GM19397 (cell line): ENCODE measurements at regions not wholly inside any gene's neighbourhood (a gene's known extent, or its start where the extent isn't known, plus 50 kb on each side); places are given as distances from the start of the nearest gene placed in this dataset.
A peak's percentile ranks its signal among the peaks of the same experiment; 100 is the strongest.
"Not testable (repeated sequence)": the region's sequence is repeated elsewhere in the genome, so short reads cannot be mapped to it uniquely, and the experiment has no call there.

ENCODE experiments used
- ATAC-seq: cut with Tn5 transposase; IDR thresholded peaks from one replicate; pipeline ENCODE4 v1.9.1; 2021; ENCODE audit warnings: mild to moderate bottlenecking, moderate library complexity; ENCODE audit not compliant: unreplicated experiment

DNA sequence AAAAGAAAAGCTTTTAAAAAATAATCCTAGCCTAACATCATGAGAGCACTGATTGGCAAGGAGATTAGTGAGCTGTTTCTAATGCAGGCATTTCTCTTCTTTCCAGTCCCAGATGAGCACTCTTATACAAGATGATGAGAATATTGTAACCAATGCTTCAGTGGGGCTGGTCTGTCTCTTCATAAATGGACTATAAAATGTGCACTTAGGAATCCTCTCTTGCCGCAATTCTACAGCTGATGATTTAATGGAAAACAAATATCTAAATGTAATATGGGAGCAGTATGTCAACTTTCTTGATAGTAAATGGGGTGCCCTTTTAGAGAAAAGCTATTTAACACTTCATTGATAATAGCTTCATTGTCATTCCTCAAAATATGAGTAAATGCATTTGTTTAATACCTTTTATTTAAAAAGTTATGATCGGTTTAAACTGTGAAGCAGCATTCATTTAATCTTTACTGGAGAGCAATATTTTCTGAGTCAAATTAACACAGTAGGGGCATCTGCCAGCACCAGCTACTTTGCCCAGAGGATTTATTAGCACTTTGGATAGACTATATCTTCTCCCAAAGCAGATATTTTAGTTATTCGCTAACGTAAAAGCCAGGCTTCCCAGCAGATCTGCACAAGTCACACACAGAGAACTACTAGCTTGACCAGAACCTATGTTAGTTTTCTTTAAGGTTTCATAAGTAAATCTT lies 985.9 kb downstream of the DIPK2A start:
- ATAC-seq: no peak

DNA sequence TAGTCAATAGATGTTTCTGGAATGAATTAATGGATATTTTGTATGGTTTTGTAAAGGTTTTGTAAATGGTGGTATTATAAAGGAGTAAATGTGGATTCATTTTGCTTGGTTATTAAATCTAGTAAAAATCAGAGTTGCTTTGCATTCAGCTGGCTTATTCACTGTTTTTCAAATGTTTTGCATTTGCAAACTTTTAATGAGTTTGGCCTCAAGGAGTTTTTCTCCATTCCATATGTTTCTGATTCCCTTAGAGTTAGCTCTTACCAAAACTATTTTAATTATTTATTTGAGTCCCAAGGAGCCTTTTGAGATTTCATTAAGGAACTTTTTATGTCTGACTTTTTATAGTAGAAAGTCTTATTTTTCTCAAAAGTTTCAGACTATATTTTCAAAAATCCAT lies 992.2 kb downstream of the DIPK2A start:
- no peak for ATAC-seq

DNA sequence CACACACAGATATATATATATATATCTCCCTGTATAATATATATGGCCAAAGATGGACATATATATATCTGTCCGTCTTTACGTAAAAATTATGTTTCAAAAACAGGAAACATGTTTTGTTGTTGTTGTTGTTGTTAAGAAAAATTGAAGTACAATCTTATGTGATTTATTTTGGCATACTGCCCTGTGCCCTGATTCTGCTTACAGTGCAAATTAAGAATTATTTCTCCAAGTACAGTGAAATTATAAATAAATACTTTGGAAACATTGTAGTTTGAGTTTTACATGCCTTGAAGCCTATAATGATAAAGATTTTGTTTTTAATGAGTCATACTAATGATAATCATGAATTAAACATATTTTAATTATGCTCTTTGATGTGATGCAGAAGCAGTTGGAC lies 994.9 kb downstream of the DIPK2A start:
- no peak for ATAC-seq

DNA sequence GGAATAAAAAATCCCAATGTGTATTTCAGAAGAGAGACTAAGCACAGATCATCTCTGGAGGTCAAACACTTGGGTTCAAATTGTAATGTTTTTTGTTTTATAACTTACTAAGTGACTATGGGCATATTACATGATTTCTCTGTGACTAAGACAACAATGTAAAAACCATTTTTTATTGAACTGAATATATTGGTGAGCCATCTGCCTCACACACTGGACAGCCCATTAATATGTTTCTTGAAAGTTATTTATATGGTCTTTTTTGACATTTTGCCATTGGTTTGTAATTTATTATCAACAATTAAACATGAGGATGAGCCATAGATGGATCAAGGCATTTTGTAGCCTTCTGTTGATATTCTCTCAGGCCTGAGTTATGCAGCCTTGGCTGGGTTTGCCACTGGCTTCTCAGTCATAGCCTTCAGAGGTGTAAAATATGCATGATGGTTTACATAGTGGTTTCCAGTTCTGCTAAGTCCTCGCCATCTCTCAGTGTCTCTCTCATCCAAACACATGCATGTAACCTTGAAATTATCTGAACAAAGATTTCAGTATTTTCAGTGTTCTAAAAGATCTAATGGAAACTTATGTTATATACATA lies 997.2 kb downstream of the DIPK2A start:
- ATAC-seq: no peak

GRCh38 chr3:144984481-144984880 lies 1012.9 kb downstream of the DIPK2A start:
- not testable (repeated sequence) for ATAC-seq

DNA sequence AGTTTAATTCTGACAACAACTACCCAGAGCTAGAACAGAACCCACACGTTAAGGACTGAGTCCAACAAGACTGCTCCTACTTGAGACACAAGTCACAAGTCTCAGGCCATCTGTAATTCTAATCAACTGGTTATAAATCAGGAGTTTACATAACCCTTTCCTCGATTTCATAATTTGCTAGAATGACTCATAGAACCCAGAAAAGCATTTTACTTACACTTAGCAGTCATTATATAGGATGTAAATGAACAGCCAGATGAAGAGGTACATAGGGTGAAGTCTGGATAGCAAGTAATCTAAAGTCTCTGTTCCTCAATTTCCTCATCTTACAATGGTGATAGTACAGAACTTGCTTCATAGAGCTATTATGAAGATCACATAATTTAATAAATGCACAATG lies 1018.2 kb downstream of the DIPK2A start:
- ATAC-seq: no peak

- ATAC-seq: no peak
Observed at GRCh38 chr3:144995856-144996255, 1024.2 kb downstream of the DIPK2A start.

GRCh38 chr3:145005427-145005826 lies 1033.8 kb downstream of the DIPK2A start:
- no peak for ATAC-seq

DNA sequence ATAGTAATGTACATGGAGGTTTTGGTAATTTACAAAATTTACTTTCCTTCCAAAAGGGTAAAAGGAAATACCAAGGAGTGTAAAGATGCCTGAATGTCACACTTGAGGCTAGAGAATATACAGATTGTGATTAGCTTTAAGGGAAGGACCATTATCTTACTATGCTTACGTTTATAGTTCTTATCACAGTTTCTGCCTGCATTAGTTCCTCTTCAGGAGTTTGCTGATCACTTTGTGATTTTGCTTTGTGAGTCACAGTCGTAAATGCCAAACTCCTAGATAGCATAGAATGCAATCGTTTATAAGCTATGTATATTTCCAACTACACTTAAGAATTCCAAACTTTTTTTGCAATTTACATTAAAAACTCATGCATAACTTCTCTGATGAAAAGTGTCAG lies 1034.6 kb downstream of the DIPK2A start:
- no peak for ATAC-seq

DNA sequence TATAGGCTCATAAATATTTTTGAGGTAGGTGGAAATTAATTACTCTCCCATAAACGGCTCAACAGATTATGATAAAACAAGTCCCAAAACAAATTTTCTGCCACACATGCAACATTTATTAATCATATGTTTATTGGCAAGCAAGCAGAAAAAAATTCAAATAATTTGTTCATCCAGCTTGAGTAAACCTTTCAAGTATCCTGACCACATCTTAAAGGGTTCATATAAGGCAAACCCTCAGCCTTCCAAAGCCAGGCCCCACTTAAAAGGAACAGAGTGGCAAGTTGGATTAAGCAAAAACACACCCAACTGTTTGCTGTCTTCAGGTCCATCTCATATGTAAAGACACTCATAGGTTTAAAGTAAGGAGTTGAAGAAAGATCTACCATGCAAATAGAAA lies 1042.3 kb downstream of the DIPK2A start:
- ATAC-seq: no peak

DNA sequence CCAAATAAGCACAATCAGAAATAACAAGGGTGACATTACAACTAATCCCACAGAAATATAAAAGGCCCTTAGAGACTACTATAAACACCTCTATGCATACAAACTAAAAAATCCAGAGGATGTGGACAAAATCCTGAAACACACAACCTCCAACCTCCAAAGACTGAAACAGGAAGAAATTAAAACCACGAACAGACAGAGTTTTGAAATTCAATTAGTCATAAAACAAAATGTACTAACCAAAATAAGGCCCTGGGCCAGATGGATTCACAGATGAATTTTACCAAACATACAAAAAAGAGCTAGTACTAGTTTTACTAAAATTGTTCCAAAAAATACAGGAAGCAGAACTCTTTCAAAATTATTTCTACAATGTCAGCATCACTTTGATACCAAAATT lies 1043.6 kb downstream of the DIPK2A start:
- no peak for ATAC-seq

DNA sequence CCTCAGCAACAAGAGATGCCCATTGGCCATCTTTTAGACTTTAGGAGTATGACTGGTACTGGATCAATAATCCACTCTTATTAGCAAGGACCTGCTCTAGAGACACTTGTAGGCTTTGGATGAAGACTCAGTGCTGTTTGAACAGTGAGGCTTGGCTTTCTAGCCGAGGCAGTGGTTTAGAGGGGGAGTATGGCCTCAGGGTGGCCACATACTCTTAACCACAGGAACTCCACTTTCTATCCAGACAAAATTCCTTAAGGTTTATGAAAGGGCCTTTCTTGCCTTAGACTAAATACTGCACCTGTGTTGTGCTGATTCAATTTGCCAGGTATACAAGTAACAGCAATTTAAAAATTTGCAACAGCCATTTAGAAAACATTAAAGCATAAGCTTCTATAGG lies 1046.3 kb downstream of the DIPK2A start:
- ATAC-seq: no peak

GRCh38 chr3:145022447-145022846 lies 1050.8 kb downstream of the DIPK2A start:
- ATAC-seq: no peak

DNA sequence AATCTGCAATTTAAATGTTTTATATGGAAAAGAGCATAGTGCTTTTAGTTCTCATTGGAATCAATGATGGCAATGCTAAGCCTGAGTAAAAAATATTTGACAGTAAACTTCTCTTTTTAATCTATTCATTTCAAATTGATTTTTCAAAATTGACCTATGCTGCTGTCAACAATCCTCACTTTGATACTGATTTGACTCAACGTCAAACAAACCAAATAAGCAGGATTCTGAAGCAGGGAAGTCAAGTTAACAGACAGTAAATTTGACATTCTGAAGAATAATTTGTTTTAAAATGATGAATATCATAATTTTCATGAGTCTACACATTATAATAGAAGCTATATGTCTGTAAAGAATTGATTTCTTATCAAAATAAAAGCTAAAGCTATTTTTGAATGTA lies 1053.1 kb downstream of the DIPK2A start:
- ATAC-seq: no peak

DNA sequence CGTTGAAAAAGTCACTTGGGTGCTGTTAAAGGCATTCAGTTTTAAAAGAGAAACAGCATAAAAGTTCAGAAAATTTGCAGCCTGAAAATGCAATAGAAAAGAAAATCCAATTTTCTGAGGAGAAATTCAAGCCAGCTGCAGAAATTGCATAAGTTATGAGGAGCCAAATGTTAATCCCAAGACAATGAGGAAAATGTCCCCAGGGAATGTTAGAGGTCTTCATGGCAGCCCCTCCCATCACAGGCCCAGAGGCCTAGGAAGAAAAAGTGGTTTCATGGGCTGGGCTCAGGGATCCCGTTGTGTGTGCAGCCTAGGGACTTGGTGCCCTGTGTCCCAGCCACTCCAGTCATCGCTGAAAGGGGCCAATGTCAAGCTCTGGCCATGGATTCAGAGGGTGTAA lies 1055.6 kb downstream of the DIPK2A start:
- ATAC-seq: not testable (repeated sequence)

- ATAC-seq: no peak
Observed at GRCh38 chr3:145032791-145033190, 1061.2 kb downstream of the DIPK2A start.

GRCh38 chr3:145035682-145036081 lies 1064.1 kb downstream of the DIPK2A start:
- no peak for ATAC-seq

DNA sequence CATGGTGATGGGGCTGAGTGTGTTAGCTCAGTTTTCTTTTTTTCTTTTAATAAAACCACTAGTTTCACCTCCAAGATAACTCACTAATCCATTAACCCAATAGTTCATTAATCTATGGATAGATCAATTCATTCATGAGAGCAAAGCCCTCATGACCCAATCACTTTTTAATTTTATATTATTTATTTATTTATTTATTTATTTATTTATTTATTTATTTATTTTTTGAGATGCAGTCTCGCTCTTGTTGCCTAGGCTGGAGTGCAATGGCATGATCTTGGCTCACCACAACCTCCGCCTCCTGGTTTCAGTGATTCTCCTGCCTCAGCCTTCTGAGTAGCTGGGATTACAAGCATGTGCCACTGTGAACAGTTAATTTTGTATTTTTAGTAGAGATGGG lies 1082.4 kb downstream of the DIPK2A start:
- not testable (repeated sequence) for ATAC-seq

GRCh38 chr3:145055375-145056076 lies 1083.9 kb downstream of the DIPK2A start:
- peak; percentile 70 for ATAC-seq

DNA sequence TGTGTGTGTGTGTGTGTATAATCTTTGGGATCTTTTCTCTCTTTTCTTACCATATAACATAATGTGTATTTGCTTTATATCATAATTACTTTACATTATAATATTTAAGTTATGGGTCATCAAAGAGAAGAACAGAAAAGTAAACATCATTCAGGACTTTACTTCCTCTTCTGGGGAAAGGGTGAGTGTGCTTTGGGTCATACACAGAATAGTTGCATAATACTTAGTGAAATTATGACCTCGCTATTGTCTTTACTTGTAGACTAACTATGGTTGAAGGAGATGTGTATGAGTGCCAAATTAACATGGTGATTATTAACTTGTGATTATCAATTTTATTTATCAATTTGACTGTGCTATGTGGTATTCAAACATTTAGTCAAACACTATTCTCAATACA lies 1086.9 kb downstream of the DIPK2A start:
- no peak for ATAC-seq

DNA sequence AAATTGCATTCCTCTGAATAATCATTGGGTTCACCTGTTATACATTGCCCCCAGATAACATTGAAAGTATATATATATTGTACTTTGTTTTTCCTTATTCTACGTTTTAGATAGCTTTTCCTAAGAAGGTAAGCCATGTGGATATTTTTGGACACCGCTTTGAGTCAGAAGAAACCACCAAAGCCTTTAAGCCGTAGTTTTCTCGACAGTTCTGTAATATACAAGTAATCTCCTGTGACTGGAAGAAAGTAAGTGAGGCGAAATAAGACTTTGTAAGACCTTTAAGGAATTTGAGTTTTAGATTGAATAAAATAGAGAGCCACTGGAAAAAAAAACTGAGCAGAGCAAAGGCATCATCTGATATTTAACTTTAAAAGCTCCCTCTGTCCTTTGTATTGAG lies 1092.0 kb downstream of the DIPK2A start:
- ATAC-seq: no peak

DNA sequence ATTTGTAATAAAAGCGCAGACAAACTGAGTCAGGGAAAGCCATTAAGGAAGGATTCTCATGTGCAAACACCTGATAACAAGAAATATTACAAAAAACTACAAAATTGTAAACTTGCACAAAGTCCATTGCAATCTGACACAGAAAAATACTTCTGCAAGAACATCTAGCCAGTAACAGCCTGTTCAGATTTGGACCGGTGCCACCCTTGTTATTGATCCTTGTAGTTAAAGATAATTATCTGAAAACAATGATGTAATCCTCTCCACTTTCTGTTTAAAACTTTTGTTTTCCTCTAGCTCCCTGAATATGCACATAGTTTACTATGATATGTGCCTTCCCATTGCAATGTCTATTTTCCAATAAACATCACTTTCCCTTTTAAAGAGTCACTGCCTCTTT lies 1090.2 kb downstream of the PLOD2 start:
- ATAC-seq: no peak
